ENCODE measurements at regions not wholly inside any gene's neighbourhood (a gene's known extent, or its start where the extent isn't known, plus 50 kb on each side); places are given as distances from the start of the nearest gene placed in this dataset.

- peaks cover 10% of the 10 kb centered on the region for H3K4me1 ChIP-seq (ENCODE audit: insufficient read depth, low read length, poor library complexity, severe bottlenecking)
- no TSS peak for BruUV-seq (replicated peaks)
- intact Hi-C loops (cut with micrococcal nuclease; ENCODE audit: unreplicated experiment), result no loop called here
- ChIA-PET POLR2A (no interaction called here), CTCF (ENCODE audit: unreplicated experiment) (no interaction called here)
- no peak overlapping the region for H3K4me2 ChIP-seq (ENCODE audit: low read length)
- no peak overlapping the region for H3K27ac ChIP-seq (ENCODE audit: low read depth, low read length, poor library complexity, severe bottlenecking)
- H3K9me2 ChIP-seq (ENCODE audit: insufficient read depth, low read length), result no peaks in the 10 kb centered on the region
- no peaks in the 10 kb centered on the region for H3K36me3 ChIP-seq (ENCODE audit: insufficient read depth, low read length)
- H3K9me3 ChIP-seq (ENCODE audit: low read length), result no peaks in the 10 kb centered on the region
- H3K4me3 ChIP-seq (ENCODE audit: low read depth, low read length, poor library complexity, severe bottlenecking), result no peak overlapping the region
- no peak for DNase-seq (ENCODE audit: low spot score)
- H2AFZ ChIP-seq (ENCODE audit: low read length), result no peak overlapping the region
- no peaks in the 10 kb centered on the region for H3K79me2 ChIP-seq (ENCODE audit: insufficient read depth, low read depth, low read length)
- TF ChIP-seq EZH2phosphoT487 (IDR thresholded peaks at IDR 0.05; ENCODE audit: borderline replicate concordance, low read depth, low read length) (no peak), CTCF (conservative IDR thresholded peaks at IDR 0.05; ENCODE audit: low read length) (no peak)
- no peaks in the 10 kb centered on the region for H4K20me1 ChIP-seq (ENCODE audit: insufficient read depth, low read length)
Observed at GRCh38 chr11:76279646-76280045, 73.3 kb upstream of the WNT11 start.

- H4K20me1 ChIP-seq (ENCODE audit: insufficient read depth, low read length), result no peaks in the 10 kb centered on the region
- H3K4me3 ChIP-seq (ENCODE audit: low read depth, low read length, poor library complexity, severe bottlenecking), result no peak overlapping the region
- no peak overlapping the region for H3K27ac ChIP-seq (ENCODE audit: low read depth, low read length, poor library complexity, severe bottlenecking)
- no peak for DNase-seq (ENCODE audit: low spot score)
- H3K4me1 ChIP-seq (ENCODE audit: insufficient read depth, low read length, poor library complexity, severe bottlenecking), result peaks cover 10% of the 10 kb centered on the region
- no peaks in the 10 kb centered on the region for H3K9me2 ChIP-seq (ENCODE audit: insufficient read depth, low read length)
- CTCF ChIA-PET (ENCODE audit: unreplicated experiment), result no interaction called here
- no peaks in the 10 kb centered on the region for H3K36me3 ChIP-seq (ENCODE audit: insufficient read depth, low read length)
- intact Hi-C loops (cut with micrococcal nuclease; ENCODE audit: unreplicated experiment), result no loop called here
- no peaks in the 10 kb centered on the region for H3K9me3 ChIP-seq (ENCODE audit: low read length)
- POLR2A ChIA-PET, result no interaction called here
- TF ChIP-seq EZH2phosphoT487 (IDR thresholded peaks at IDR 0.05; ENCODE audit: borderline replicate concordance, low read depth, low read length) (no peak), CTCF (conservative IDR thresholded peaks at IDR 0.05; ENCODE audit: low read length) (no peak)
- no peak overlapping the region for H2AFZ ChIP-seq (ENCODE audit: low read length)
- H3K79me2 ChIP-seq (ENCODE audit: insufficient read depth, low read depth, low read length), result no peaks in the 10 kb centered on the region
- BruUV-seq (replicated peaks), result no TSS peak
- no peak overlapping the region for H3K4me2 ChIP-seq (ENCODE audit: low read length)
Observed at GRCh38 chr11:76279038-76279437, 72.7 kb upstream of the WNT11 start.

- TF ChIP-seq EZH2phosphoT487 (IDR thresholded peaks at IDR 0.05; ENCODE audit: borderline replicate concordance, low read depth, low read length), result no peak
- TF ChIP-seq CTCF (conservative IDR thresholded peaks at IDR 0.05; ENCODE audit: low read length), result no peak
- peaks cover 10% of the 10 kb centered on the region for H3K4me1 ChIP-seq (ENCODE audit: insufficient read depth, low read length, poor library complexity, severe bottlenecking)
- no peak for DNase-seq (ENCODE audit: low spot score)
- no peaks in the 10 kb centered on the region for H3K79me2 ChIP-seq (ENCODE audit: insufficient read depth, low read depth, low read length)
- H3K9me2 ChIP-seq (ENCODE audit: insufficient read depth, low read length), result no peaks in the 10 kb centered on the region
- no peaks in the 10 kb centered on the region for H4K20me1 ChIP-seq (ENCODE audit: insufficient read depth, low read length)
- H3K4me2 ChIP-seq (ENCODE audit: low read length), result no peak overlapping the region
- CTCF ChIA-PET (ENCODE audit: unreplicated experiment), result no interaction called here
- no peak overlapping the region for H3K27ac ChIP-seq (ENCODE audit: low read depth, low read length, poor library complexity, severe bottlenecking)
- H3K36me3 ChIP-seq (ENCODE audit: insufficient read depth, low read length), result no peaks in the 10 kb centered on the region
- no TSS peak for BruUV-seq (replicated peaks)
- H3K9me3 ChIP-seq (ENCODE audit: low read length), result no peaks in the 10 kb centered on the region
- no peak overlapping the region for H3K4me3 ChIP-seq (ENCODE audit: low read depth, low read length, poor library complexity, severe bottlenecking)
- no peak overlapping the region for H2AFZ ChIP-seq (ENCODE audit: low read length)
- intact Hi-C loops (cut with micrococcal nuclease; ENCODE audit: unreplicated experiment), result no loop called here
- POLR2A ChIA-PET, result interaction anchor here (0.6 kb wide), 1 partner anchor 25 kb away, joined by 3 read pairs; no protein-coding TSS in a partner anchor
Observed at GRCh38 chr11:76278526-76278925, 72.2 kb upstream of the WNT11 start.
